ENCODE measurements at regions not wholly inside any gene's neighbourhood (a gene's known extent, or its start where the extent isn't known, plus 50 kb on each side); places are given as distances from the start of the nearest gene placed in this dataset.

- TF ChIP-seq POLR2A (IDR thresholded peaks at IDR 0.05; ENCODE audit: low read length): no peak
- TF ChIP-seq GATA1 (IDR thresholded peaks at IDR 0.05; ENCODE audit: low read depth, low read length): no peak
Observed at GRCh38 chr3:30082652-30083051, 523.7 kb upstream of the TGFBR2 start.
